Right atrium auricular region (tissue), 2 donors: ENCODE measurements at regions not wholly inside any gene's neighbourhood (a gene's known extent, or its start where the extent isn't known, plus 50 kb on each side); places are given as distances from the start of the nearest gene placed in this dataset.

Experiments
- DNase-seq: peaks from one replicate; pipeline ENCODE4 v3.0.0-alpha.2; 2019; ENCODE audit warnings: low spot score
- H3K27ac ChIP-seq, 2 donors: fragments of 200-600 bp; sonication (generic); 1 replicate in 1 of 2; 2 replicates in 1 of 2; pipeline ENCODE4 v1.5.1; 2016 to 2019
- H3K27me3 ChIP-seq, 2 donors: fragments of 200-600 bp; sonication (generic); one replicate each; pipeline versions ENCODE4 v1.5.1 to v1.6.0; 2017 to 2019
- H3K36me3 ChIP-seq: fragments of 200-600 bp; sonication (generic); one replicate; pipeline ENCODE4 v1.5.1; 2016
- H3K4me1 ChIP-seq, 2 donors: fragments of 200-600 bp; sonication (generic); one replicate each; pipeline versions ENCODE4 v1.5.1 to v1.6.0; 2017 to 2019
- H3K4me3 ChIP-seq, 2 donors: fragments of 200-600 bp; sonication (generic); 1 replicate in 1 of 2; 2 replicates in 1 of 2; pipeline ENCODE4 v1.5.1; 2017 to 2019; ENCODE audit warnings: mild to moderate bottlenecking in 1 of 2, moderate library complexity in 1 of 2
- H3K9me3 ChIP-seq, 2 donors: fragments of 200-600 bp; sonication (generic); one replicate each; pipeline ENCODE4 v1.5.1; 2019
- CTCF ChIP-seq, 2 donors: fragments of 200-600 bp; sonication (generic); IDR thresholded peaks; one replicate each; pipeline ENCODE4 v1.5.1; 2019; ENCODE audit warnings: antibody characterized with exemption in 2 of 2

GRCh38 chr3:193882091-193882490 is 253.9 kb upstream of the HES1 start:
- no peaks in the 10 kb centered on the region for H3K9me3 ChIP-seq
- no peaks in the 10 kb centered on the region for H3K27me3 ChIP-seq
- H3K27ac ChIP-seq, result no peak overlapping the region
- H3K4me1 ChIP-seq, result no peaks in the 10 kb centered on the region
- no peak overlapping the region for H3K4me3 ChIP-seq
- no peaks in the 10 kb centered on the region for H3K36me3 ChIP-seq
- no peak for DNase-seq
- TF ChIP-seq CTCF (IDR thresholded peaks at IDR 0.05), result no peak

DNA sequence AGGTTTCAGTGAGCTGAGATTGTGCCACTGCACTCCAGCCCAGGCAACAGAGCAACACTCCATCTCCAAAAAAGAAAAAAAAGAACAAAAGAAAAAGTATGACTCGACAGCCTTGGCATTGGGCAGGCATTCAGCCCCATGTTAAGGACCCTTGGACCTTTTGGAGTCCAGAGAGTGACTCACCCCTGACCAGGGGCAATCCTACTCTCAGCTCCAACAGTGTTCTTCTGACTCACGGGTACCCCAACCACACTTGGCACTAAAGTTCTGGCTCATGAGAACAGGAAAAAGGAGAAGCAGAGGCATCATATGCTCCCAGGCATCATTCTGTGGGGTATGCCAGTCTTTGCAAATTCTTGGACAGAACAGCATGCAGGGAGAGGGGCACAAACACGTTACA is 252.4 kb upstream of the HES1 start:
- no peak for TF ChIP-seq CTCF (IDR thresholded peaks at IDR 0.05)
- DNase-seq, result no peak
- H3K4me3 ChIP-seq, result no peak overlapping the region

GRCh38 chr3:193884027-193884426 is 251.9 kb upstream of the HES1 start:
- TF ChIP-seq CTCF (IDR thresholded peaks at IDR 0.05), result no peak
- Histone ChIP-seq H3K9me3 (no peaks in the 10 kb centered on the region), H3K4me3 (no peak overlapping the region), H3K36me3 (no peaks in the 10 kb centered on the region), H3K27ac (no peak overlapping the region), H3K4me1 (no peaks in the 10 kb centered on the region), H3K27me3 (no peaks in the 10 kb centered on the region)
- no peak for DNase-seq

More for the DNA sequence above, 252.4 kb upstream of the HES1 start:
- no peaks in the 10 kb centered on the region for H3K36me3 ChIP-seq
- H3K9me3 ChIP-seq, result no peaks in the 10 kb centered on the region
- H3K4me1 ChIP-seq, result no peaks in the 10 kb centered on the region
- no peaks in the 10 kb centered on the region for H3K27me3 ChIP-seq
- no peak overlapping the region for H3K27ac ChIP-seq

GRCh38 chr3:193884652-193885051 is 251.3 kb upstream of the HES1 start:
- DNase-seq, result no peak
- Histone ChIP-seq H3K36me3 (no peaks in the 10 kb centered on the region), H3K27ac (no peak overlapping the region), H3K4me3 (no peak overlapping the region), H3K4me1 (no peaks in the 10 kb centered on the region), H3K27me3 (no peaks in the 10 kb centered on the region), H3K9me3 (no peaks in the 10 kb centered on the region)
- TF ChIP-seq CTCF (IDR thresholded peaks at IDR 0.05), result no peak

- no peak for TF ChIP-seq CTCF (IDR thresholded peaks at IDR 0.05)
- no peak for DNase-seq
- no peak overlapping the region for H3K4me3 ChIP-seq
- no peaks in the 10 kb centered on the region for H3K36me3 ChIP-seq
- no peak overlapping the region for H3K27ac ChIP-seq
- no peaks in the 10 kb centered on the region for H3K27me3 ChIP-seq
- no peaks in the 10 kb centered on the region for H3K9me3 ChIP-seq
- no peaks in the 10 kb centered on the region for H3K4me1 ChIP-seq
Observed at GRCh38 chr3:193885832-193886231, 250.1 kb upstream of the HES1 start.

DNA sequence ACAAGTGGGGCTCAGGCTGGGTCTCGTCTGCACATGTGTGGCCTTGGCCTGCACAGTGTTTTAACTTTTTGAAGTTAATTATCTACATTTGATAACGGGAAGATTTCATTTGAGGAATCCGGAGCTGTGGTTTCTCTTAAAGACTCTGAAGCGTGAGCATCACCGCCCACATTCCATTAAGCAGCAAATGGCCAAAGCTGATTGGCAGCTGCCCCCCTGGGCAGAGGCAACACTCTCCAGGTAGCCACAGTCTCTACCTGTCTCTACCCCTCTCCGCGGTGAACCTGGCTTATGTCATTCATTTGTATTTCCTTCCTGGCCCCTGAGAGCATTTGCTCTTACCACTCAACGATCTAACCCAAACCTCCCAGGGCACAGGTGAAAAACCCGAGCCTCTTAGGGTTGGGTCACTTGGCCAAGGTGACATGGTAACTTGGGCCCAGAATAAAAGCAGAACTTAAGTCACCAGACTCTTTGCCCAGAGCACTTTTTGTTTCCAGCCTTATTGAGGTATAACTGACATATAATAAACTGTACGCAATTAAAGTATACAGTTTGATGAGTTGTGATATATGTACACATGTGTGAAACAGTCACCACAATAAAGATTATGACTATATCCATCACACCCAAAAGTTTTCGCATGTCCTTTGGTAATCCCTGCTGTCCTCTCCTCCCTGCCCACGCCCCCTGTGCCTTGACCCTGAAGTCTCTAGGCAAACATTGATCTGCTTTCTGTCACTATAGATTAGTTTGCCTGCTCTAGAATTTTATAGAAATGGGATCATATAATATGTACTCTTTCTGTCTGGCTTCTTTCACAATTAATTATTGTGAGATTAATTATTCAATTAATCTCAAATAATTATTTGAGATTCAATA is 245.7 kb upstream of the HES1 start:
- Histone ChIP-seq H3K27me3 (no peaks in the 10 kb centered on the region), H3K36me3 (no peaks in the 10 kb centered on the region)
- TF ChIP-seq CTCF (IDR thresholded peaks at IDR 0.05), result no peak

More for the DNA sequence above, 245.7 kb upstream of the HES1 start:
- H3K4me1 ChIP-seq, result no peaks in the 10 kb centered on the region
- H3K4me3 ChIP-seq, result no peak overlapping the region
- H3K9me3 ChIP-seq, result no peaks in the 10 kb centered on the region
- no peak overlapping the region for H3K27ac ChIP-seq
- no peak for DNase-seq
